ENCODE measurements at regions not wholly inside any gene's neighbourhood (a gene's known extent, or its start where the extent isn't known, plus 50 kb on each side); places are given as distances from the start of the nearest gene placed in this dataset.

GRCh38 chr16:50474138-50474537 is 74.1 kb upstream of the NKD1 start:
- Histone ChIP-seq H3K27me3 (ENCODE audit: insufficient read depth, low read length) (peaks cover 7% of the 10 kb centered on the region), H3K9me3 (ENCODE audit: low read depth, low read length) (no peaks in the 10 kb centered on the region), H3K36me3 (ENCODE audit: insufficient read depth, low read length) (no peaks in the 10 kb centered on the region), H3K27ac (ENCODE audit: low read depth, low read length) (no peak overlapping the region), H2AFZ (ENCODE audit: low read length) (no peak overlapping the region), H3K4me1 (ENCODE audit: insufficient read depth, low read length) (no peaks in the 10 kb centered on the region), H4K20me1 (ENCODE audit: insufficient read depth, low read length) (no peaks in the 10 kb centered on the region), H3K4me3 (ENCODE audit: insufficient read depth, low read length) (no peak overlapping the region), H3K4me2 (ENCODE audit: insufficient read depth, low read length) (no peak overlapping the region), H3K79me2 (ENCODE audit: insufficient read depth, low read length) (no peaks in the 10 kb centered on the region)
- no peak for TF ChIP-seq CTCF (IDR thresholded peaks at IDR 0.05; ENCODE audit: extremely low read depth, low read depth, low read length)
- DNase-seq (ENCODE audit: insufficient read length, low spot score, missing footprints) = no peak

GRCh38 chr16:50473356-50473945 is 74.7 kb upstream of the NKD1 start:
- Histone ChIP-seq H3K27me3 (ENCODE audit: insufficient read depth, low read length) (peaks cover 14% of the 10 kb centered on the region), H4K20me1 (ENCODE audit: insufficient read depth, low read length) (no peaks in the 10 kb centered on the region), H3K4me3 (ENCODE audit: insufficient read depth, low read length) (no peak overlapping the region), H3K4me2 (ENCODE audit: insufficient read depth, low read length) (no peak overlapping the region), H3K27ac (ENCODE audit: low read depth, low read length) (no peak overlapping the region), H3K4me1 (ENCODE audit: insufficient read depth, low read length) (no peaks in the 10 kb centered on the region), H3K79me2 (ENCODE audit: insufficient read depth, low read length) (no peaks in the 10 kb centered on the region), H3K36me3 (ENCODE audit: insufficient read depth, low read length) (no peaks in the 10 kb centered on the region), H2AFZ (ENCODE audit: low read length) (no peak overlapping the region), H3K9me3 (ENCODE audit: low read depth, low read length) (no peaks in the 10 kb centered on the region)
- DNase-seq (ENCODE audit: insufficient read length, low spot score, missing footprints) = no peak
- no peak for TF ChIP-seq CTCF (IDR thresholded peaks at IDR 0.05; ENCODE audit: extremely low read depth, low read depth, low read length)

- H3K4me2 ChIP-seq (ENCODE audit: insufficient read depth, low read length) = no peak overlapping the region
- peaks cover 19% of the 10 kb centered on the region for H3K27me3 ChIP-seq (ENCODE audit: insufficient read depth, low read length)
- no peaks in the 10 kb centered on the region for H3K4me1 ChIP-seq (ENCODE audit: insufficient read depth, low read length)
- no peak overlapping the region for H3K4me3 ChIP-seq (ENCODE audit: insufficient read depth, low read length)
- H3K9me3 ChIP-seq (ENCODE audit: low read depth, low read length) = no peaks in the 10 kb centered on the region
- H3K36me3 ChIP-seq (ENCODE audit: insufficient read depth, low read length) = no peaks in the 10 kb centered on the region
- H3K27ac ChIP-seq (ENCODE audit: low read depth, low read length) = no peak overlapping the region
- H3K79me2 ChIP-seq (ENCODE audit: insufficient read depth, low read length) = no peaks in the 10 kb centered on the region
- no peak for TF ChIP-seq CTCF (IDR thresholded peaks at IDR 0.05; ENCODE audit: extremely low read depth, low read depth, low read length)
- H2AFZ ChIP-seq (ENCODE audit: low read length) = no peak overlapping the region
- H4K20me1 ChIP-seq (ENCODE audit: insufficient read depth, low read length) = no peaks in the 10 kb centered on the region
- DNase-seq (ENCODE audit: insufficient read length, low spot score, missing footprints) = no peak
These were observed 75.7 kb upstream of the NKD1 start for GRCh38 chr16:50472472-50472871.

GRCh38 chr16:50470687-50471086 is 77.5 kb upstream of the NKD1 start:
- Histone ChIP-seq H3K79me2 (ENCODE audit: insufficient read depth, low read length) (no peaks in the 10 kb centered on the region), H3K36me3 (ENCODE audit: insufficient read depth, low read length) (no peaks in the 10 kb centered on the region), H3K27ac (ENCODE audit: low read depth, low read length) (no peak overlapping the region), H2AFZ (ENCODE audit: low read length) (no peak overlapping the region), H3K4me2 (ENCODE audit: insufficient read depth, low read length) (no peak overlapping the region), H4K20me1 (ENCODE audit: insufficient read depth, low read length) (no peaks in the 10 kb centered on the region), H3K4me1 (ENCODE audit: insufficient read depth, low read length) (no peaks in the 10 kb centered on the region), H3K9me3 (ENCODE audit: low read depth, low read length) (no peaks in the 10 kb centered on the region), H3K27me3 (ENCODE audit: insufficient read depth, low read length) (peaks cover 21% of the 10 kb centered on the region), H3K4me3 (ENCODE audit: insufficient read depth, low read length) (no peak overlapping the region)
- no peak for TF ChIP-seq CTCF (IDR thresholded peaks at IDR 0.05; ENCODE audit: extremely low read depth, low read depth, low read length)
- DNase-seq (ENCODE audit: insufficient read length, low spot score, missing footprints) = no peak

Data from osteoblast (primary cell).